GM19395 (cell line): ENCODE measurements at regions not wholly inside any gene's neighbourhood (a gene's known extent, or its start where the extent isn't known, plus 50 kb on each side); places are given as distances from the start of the nearest gene placed in this dataset.

Experiments used
- ATAC-seq: cut with Tn5 transposase; IDR thresholded peaks from one replicate; pipeline ENCODE4 v1.9.1; 2021; ENCODE audit warnings: mild to moderate bottlenecking, moderate library complexity; ENCODE audit not compliant: unreplicated experiment

- ATAC-seq = no peak
Measured at GRCh38 chr10:113356794-113357680, 195.8 kb upstream of the HABP2 start.

- ATAC-seq = no peak
Measured at GRCh38 chr10:113357681-113358300, 195.1 kb upstream of the HABP2 start.

GRCh38 chr10:113359655-113360054 is 193.2 kb upstream of the HABP2 start:
- no peak for ATAC-seq

GRCh38 chr10:113360870-113361269 is 192.0 kb upstream of the HABP2 start:
- ATAC-seq = no peak

- ATAC-seq = no peak
Measured at GRCh38 chr10:113362645-113363091, 190.2 kb upstream of the HABP2 start.

GRCh38 chr10:113364227-113364626 is 188.6 kb upstream of the HABP2 start:
- ATAC-seq = no peak

GRCh38 chr10:113368666-113369364 is 184.0 kb upstream of the HABP2 start:
- ATAC-seq = no peak

GRCh38 chr10:113369365-113369694 is 183.5 kb upstream of the HABP2 start:
- no peak for ATAC-seq

GRCh38 chr10:113376428-113376827 is 176.4 kb upstream of the HABP2 start:
- ATAC-seq = no peak

GRCh38 chr10:113379091-113379490 is 173.8 kb upstream of the HABP2 start:
- ATAC-seq = no peak

- ATAC-seq = no peak
Measured at GRCh38 chr10:113381416-113381815, 171.4 kb upstream of the HABP2 start.

- no peak for ATAC-seq
Measured at GRCh38 chr10:113381981-113382509, 170.8 kb upstream of the HABP2 start.

GRCh38 chr10:113382691-113383090 is 170.2 kb upstream of the HABP2 start:
- no peak for ATAC-seq

GRCh38 chr10:113384181-113384580 is 168.7 kb upstream of the HABP2 start:
- ATAC-seq = no peak

GRCh38 chr10:113385021-113385999 is 167.5 kb upstream of the HABP2 start:
- ATAC-seq = peak; percentile 85

- ATAC-seq = no peak
Measured at GRCh38 chr10:113386005-113386404, 166.8 kb upstream of the HABP2 start.

GRCh38 chr10:113389969-113390368 is 162.9 kb upstream of the HABP2 start:
- ATAC-seq = no peak

GRCh38 chr10:113390896-113391295 is 162.0 kb upstream of the HABP2 start:
- no peak for ATAC-seq

- no peak for ATAC-seq
Measured at GRCh38 chr10:113397047-113397446, 155.8 kb upstream of the HABP2 start.

- ATAC-seq = no peak
Measured at GRCh38 chr10:113399065-113399464, 153.8 kb upstream of the HABP2 start.
